ENCODE measurements at regions not wholly inside any gene's neighbourhood (a gene's known extent, or its start where the extent isn't known, plus 50 kb on each side); places are given as distances from the start of the nearest gene placed in this dataset.

GRCh38 chr3:35408882-35409281 lies 230.4 kb upstream of the ARPP21 start:
- TF ChIP-seq CTCF (IDR thresholded peaks at IDR 0.05; ENCODE audit: borderline replicate concordance, control extremely low read depth, extremely low read depth, insufficient read depth, missing control alignments): no peak
- DNase-seq (ENCODE audit: low spot score): no peak
- in situ Hi-C loops (cut with MboI; ENCODE audit: low sequenced_read_pairs, unreplicated experiment): no loop called here

- DNase-seq (ENCODE audit: low spot score): no peak
- no peak for TF ChIP-seq CTCF (IDR thresholded peaks at IDR 0.05; ENCODE audit: borderline replicate concordance, control extremely low read depth, extremely low read depth, insufficient read depth, missing control alignments)
- in situ Hi-C loops (cut with MboI; ENCODE audit: low sequenced_read_pairs, unreplicated experiment): no loop called here
Measured at GRCh38 chr3:35409991-35410390, 229.3 kb upstream of the ARPP21 start.

- in situ Hi-C loops (cut with MboI; ENCODE audit: low sequenced_read_pairs, unreplicated experiment): no loop called here
- DNase-seq (ENCODE audit: low spot score): no peak
- TF ChIP-seq CTCF (IDR thresholded peaks at IDR 0.05; ENCODE audit: borderline replicate concordance, control extremely low read depth, extremely low read depth, insufficient read depth, missing control alignments): no peak
Measured at GRCh38 chr3:35413483-35413882, 225.8 kb upstream of the ARPP21 start.

- no peak for DNase-seq (ENCODE audit: low spot score)
- in situ Hi-C loops (cut with MboI; ENCODE audit: low sequenced_read_pairs, unreplicated experiment): no loop called here
- TF ChIP-seq CTCF (IDR thresholded peaks at IDR 0.05; ENCODE audit: borderline replicate concordance, control extremely low read depth, extremely low read depth, insufficient read depth, missing control alignments): no peak
Measured at GRCh38 chr3:35417080-35417479, 222.2 kb upstream of the ARPP21 start.

- TF ChIP-seq CTCF (IDR thresholded peaks at IDR 0.05; ENCODE audit: borderline replicate concordance, control extremely low read depth, extremely low read depth, insufficient read depth, missing control alignments): no peak
- in situ Hi-C loops (cut with MboI; ENCODE audit: low sequenced_read_pairs, unreplicated experiment): no loop called here
- DNase-seq (ENCODE audit: low spot score): no peak
Measured at GRCh38 chr3:35422101-35422500, 217.2 kb upstream of the ARPP21 start.

GRCh38 chr3:35422836-35423601 lies 216.3 kb upstream of the ARPP21 start:
- no peak for DNase-seq (ENCODE audit: low spot score)
- in situ Hi-C loops (cut with MboI; ENCODE audit: low sequenced_read_pairs, unreplicated experiment): no loop called here
- no peak for TF ChIP-seq CTCF (IDR thresholded peaks at IDR 0.05; ENCODE audit: borderline replicate concordance, control extremely low read depth, extremely low read depth, insufficient read depth, missing control alignments)
